Body of pancreas (tissue), 4 donors: ENCODE measurements at regions not wholly inside any gene's neighbourhood (a gene's known extent, or its start where the extent isn't known, plus 50 kb on each side); places are given as distances from the start of the nearest gene placed in this dataset. TPM values are rescaled to one million over a fixed set of nuclear protein-coding genes. Genes with fewer than 3 reads are reported as not detected.

Source experiments
- ATAC-seq: fragments of 150-250 bp; one replicate; pipeline ENCODE4 v1.9.1; 2016
- DNase-seq, 4 donors: peaks; one replicate each; pipeline ENCODE4 v3.0.0-alpha.2; 2019
- H3K27ac ChIP-seq, 4 donors: fragments of 200-600 bp; sonication (generic); 1 replicate in 3 of 4; 2 replicates in 1 of 4; pipeline versions ENCODE4 v1.5.1 to v1.6.1; 2016 to 2019; ENCODE audit warnings: mild to moderate bottlenecking in 1 of 4, mixed read lengths in 1 of 4, moderate library complexity in 1 of 4
- H3K27me3 ChIP-seq, 2 donors: fragments of 200-600 bp; sonication (generic); one replicate each; pipeline ENCODE4 v1.6.0; 2016; ENCODE audit warnings: mild to moderate bottlenecking in 1 of 2
- H3K36me3 ChIP-seq, 2 donors: fragments of 200-600 bp; sonication (generic); replicated peaks in 1 of 2; 2 replicates each; pipeline ENCODE4 v1.5.1; 2016; ENCODE audit warnings: low read depth in 2 of 2; ENCODE audit not compliant: insufficient read depth in 1 of 2
- H3K4me1 ChIP-seq: fragments of 200-600 bp; sonication (generic); one replicate; pipeline ENCODE4 v1.6.0; 2016
- H3K4me3 ChIP-seq, 2 donors: fragments of 200-600 bp; sonication (generic); 1 replicate in 1 of 2; 2 replicates in 1 of 2; pipeline ENCODE4 v1.5.1; 2016 to 2019
- H3K9me3 ChIP-seq, 3 donors: fragments of 200-600 bp; sonication (generic); 1 replicate in 2 of 3; 2 replicates in 1 of 3; pipeline ENCODE4 v1.5.1; 2016
- CTCF ChIP-seq, 7 experiments: fragments of 450-650 bp in 4 of 7; fragments of 200-600 bp in 3 of 7; sonication (generic) in 3 of 7; IDR thresholded peaks; one replicate each; pipeline ENCODE4 v1.5.1; 2016 to 2019; ENCODE audit warnings: antibody characterized with exemption in 7 of 7
- POLR2A ChIP-seq, 3 donors: fragments of 450-650 bp; IDR thresholded peaks; one replicate each; pipeline ENCODE4 v1.6.1; 2016; ENCODE audit warnings: antibody characterized with exemption in 3 of 3, mild to moderate bottlenecking in 2 of 3
- WGBS, 2 donors: methylation state at CpG; one replicate each; pipeline ENCODE4 v1.1.5; 2017; 5-methylcytosine and 5-hydroxymethylcytosine counted together
- intact Hi-C: fragments of 100-400 bp; cut with DNase I; formaldehyde crosslinking; loops from one replicate; pipeline ENCODE4 v1.15.1; 2023
- small RNA-seq: library from RNA; depleted of rRNA; stranded (forward); fragments of <200 nt; gene quantifications from one replicate; pipeline ENCODE3, GENCODE V24; 2016

GRCh38 chr2:8630676-8631464, 51.0 kb upstream of the ID2 start:
- intact Hi-C loops, result no loop called here
- DNase-seq, result no peak
- no peaks in the 10 kb centered on the region for H3K9me3 ChIP-seq
- H3K4me3 ChIP-seq, result no peak overlapping the region
- ATAC-seq, result no peak
- no peaks in the 10 kb centered on the region for H3K27me3 ChIP-seq
- H3K36me3 ChIP-seq, result no peaks in the 10 kb centered on the region
- peaks cover 15% of the 10 kb centered on the region for H3K4me1 ChIP-seq
- H3K27ac ChIP-seq, result no peak overlapping the region
- WGBS, 2 donors, result 78% methylated on average over 18 to 20 of the region's 21 CpGs
- TF ChIP-seq CTCF (IDR thresholded peaks at IDR 0.05), result no peak
- no peak for TF ChIP-seq POLR2A (IDR thresholded peaks at IDR 0.05)

- Histone ChIP-seq H3K4me1 (peaks cover 14% of the 10 kb centered on the region), H3K9me3 (no peaks in the 10 kb centered on the region), H3K27me3 (no peaks in the 10 kb centered on the region), H3K27ac (no peak overlapping the region), H3K36me3 (no peaks in the 10 kb centered on the region), H3K4me3 (no peak overlapping the region)
- ATAC-seq, result no peak
- no peak for DNase-seq
- no peak for TF ChIP-seq POLR2A (IDR thresholded peaks at IDR 0.05)
- TF ChIP-seq CTCF (IDR thresholded peaks at IDR 0.05), result no peak
- intact Hi-C loops, result no loop called here
- 89 to 93% methylated on average over 8 to 10 of the region's 10 CpGs for WGBS, 2 donors
Measured at GRCh38 chr2:8631465-8632005, 50.3 kb upstream of the ID2 start.

Small RNAs in the stretch of these regions (small RNA-seq; reads per million reads assigned to genes)
- gene AC092580.3 (not detected), gene RNU6ATAC37P (not detected), gene SNRPEP5 (not detected)
